ENCODE measurements at regions not wholly inside any gene's neighbourhood (a gene's known extent, or its start where the extent isn't known, plus 50 kb on each side); places are given as distances from the start of the nearest gene placed in this dataset.

- Histone ChIP-seq H3K27me3 (ENCODE audit: low read depth) (no peaks in the 10 kb centered on the region), H3K9me3 (no peaks in the 10 kb centered on the region), H3K4me3 (no peak overlapping the region), H3K4me1 (peaks cover 5% of the 10 kb centered on the region; the same call in 1 of the 2 replicates), H3K36me3 (replicated peaks) (peaks cover 5% of the 10 kb centered on the region)
- DNase-seq (ENCODE audit: low spot score in 2 of 2) = no peak
- in situ Hi-C loops (cut with MboI; ENCODE audit: low sequenced_read_pairs) = no loop called here
Measured at GRCh38 chr3:72441284-72441994, 406.8 kb downstream of the SHQ1 start.

GRCh38 chr3:72440491-72440890 is 407.8 kb downstream of the SHQ1 start:
- peaks cover 5% of the 10 kb centered on the region for H3K36me3 ChIP-seq (replicated peaks)
- in situ Hi-C loops (cut with MboI; ENCODE audit: low sequenced_read_pairs) = no loop called here

GRCh38 chr3:72439321-72440183 is 408.7 kb downstream of the SHQ1 start:
- no peaks in the 10 kb centered on the region for H3K27me3 ChIP-seq (ENCODE audit: low read depth)
- peaks cover 5% of the 10 kb centered on the region for H3K36me3 ChIP-seq (replicated peaks)
- no peak for DNase-seq (ENCODE audit: low spot score in 2 of 2)
- H3K4me3 ChIP-seq = no peak overlapping the region
- in situ Hi-C loops (cut with MboI; ENCODE audit: low sequenced_read_pairs) = no loop called here
- no peaks in the 10 kb centered on the region for H3K9me3 ChIP-seq
- no peaks in the 10 kb centered on the region; the same call in 1 of the 2 replicates for H3K4me1 ChIP-seq

More at GRCh38 chr3:72440491-72440890, 407.8 kb downstream of the SHQ1 start:
- no peak for DNase-seq (ENCODE audit: low spot score in 2 of 2)
- H3K9me3 ChIP-seq = no peaks in the 10 kb centered on the region
- H3K4me1 ChIP-seq = peaks cover 3% of the 10 kb centered on the region; the same call in 1 of the 2 replicates
- no peaks in the 10 kb centered on the region for H3K27me3 ChIP-seq (ENCODE audit: low read depth)
- H3K4me3 ChIP-seq = no peak overlapping the region

GRCh38 chr3:72437661-72438406 is 410.4 kb downstream of the SHQ1 start:
- no peak overlapping the region for H3K4me3 ChIP-seq
- in situ Hi-C loops (cut with MboI; ENCODE audit: low sequenced_read_pairs) = no loop called here
- no peak for DNase-seq (ENCODE audit: low spot score in 2 of 2)
- no peaks in the 10 kb centered on the region for H3K9me3 ChIP-seq
- H3K4me1 ChIP-seq = no peaks in the 10 kb centered on the region
- H3K27me3 ChIP-seq (ENCODE audit: low read depth) = no peaks in the 10 kb centered on the region
- peaks cover 5% of the 10 kb centered on the region for H3K36me3 ChIP-seq (replicated peaks)

DNA sequence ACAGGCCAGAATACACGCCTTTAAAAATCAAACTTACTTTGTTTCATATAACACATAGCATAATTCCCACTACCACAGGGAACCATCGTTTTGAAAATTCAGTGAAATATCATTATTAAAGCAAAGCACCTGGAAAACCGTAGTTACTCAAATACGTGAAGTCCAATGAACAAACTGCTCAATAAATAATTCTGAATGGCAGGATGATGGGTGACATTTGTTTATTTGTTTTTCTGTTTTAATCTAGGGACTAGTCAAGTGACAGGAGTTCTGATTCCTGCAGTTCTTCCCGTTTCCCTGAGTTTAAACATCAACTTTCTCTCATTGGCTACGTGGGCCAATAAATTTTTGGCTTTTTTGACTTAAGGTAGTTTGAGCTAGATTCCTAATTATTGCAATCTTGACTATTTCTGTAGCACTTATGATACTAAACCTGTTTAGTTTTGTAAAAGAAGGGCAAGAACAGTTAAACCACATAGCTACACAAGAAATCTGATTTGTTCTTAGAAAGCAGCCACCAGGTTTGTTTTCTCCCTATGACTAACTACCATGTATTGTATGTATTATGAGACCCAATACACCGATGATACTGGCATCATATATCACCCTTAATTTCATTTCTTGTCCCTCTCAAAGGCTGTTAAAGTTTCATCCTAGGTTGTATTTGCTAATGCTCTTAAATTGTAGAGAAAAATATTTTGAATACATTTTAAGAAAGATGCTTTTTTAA is 411.2 kb downstream of the SHQ1 start:
- Histone ChIP-seq H3K27me3 (ENCODE audit: low read depth) (no peaks in the 10 kb centered on the region), H3K4me1 (no peaks in the 10 kb centered on the region), H3K36me3 (replicated peaks) (peaks cover 5% of the 10 kb centered on the region), H3K9me3 (no peaks in the 10 kb centered on the region), H3K4me3 (no peak overlapping the region)
- DNase-seq (ENCODE audit: low spot score in 2 of 2) = no peak
- in situ Hi-C loops (cut with MboI; ENCODE audit: low sequenced_read_pairs) = no loop called here

DNA sequence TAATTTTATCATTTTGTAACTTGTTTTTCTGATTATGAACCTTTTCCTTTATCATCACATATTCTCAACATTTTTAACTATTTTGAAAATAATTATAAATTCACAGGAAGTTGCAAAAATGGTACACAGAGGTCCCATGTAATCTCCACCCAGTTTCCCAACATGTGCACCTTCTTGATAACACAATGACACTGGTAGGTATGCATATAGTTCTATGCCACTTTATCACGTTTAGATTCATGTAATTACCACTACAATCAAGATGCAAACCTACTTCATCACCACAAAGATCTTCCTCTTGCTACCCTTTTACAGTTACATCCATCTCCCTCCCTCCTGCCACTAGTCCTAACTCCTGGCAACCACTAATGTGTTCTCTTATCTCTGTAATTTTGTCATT is 413.9 kb downstream of the SHQ1 start:
- no peak for DNase-seq (ENCODE audit: low spot score in 2 of 2)
- Histone ChIP-seq H3K4me3 (no peak overlapping the region), H3K9me3 (no peaks in the 10 kb centered on the region), H3K4me1 (no peaks in the 10 kb centered on the region), H3K27me3 (ENCODE audit: low read depth) (no peaks in the 10 kb centered on the region), H3K36me3 (replicated peaks) (peaks cover 5% of the 10 kb centered on the region)
- in situ Hi-C loops (cut with MboI; ENCODE audit: low sequenced_read_pairs) = no loop called here

DNA sequence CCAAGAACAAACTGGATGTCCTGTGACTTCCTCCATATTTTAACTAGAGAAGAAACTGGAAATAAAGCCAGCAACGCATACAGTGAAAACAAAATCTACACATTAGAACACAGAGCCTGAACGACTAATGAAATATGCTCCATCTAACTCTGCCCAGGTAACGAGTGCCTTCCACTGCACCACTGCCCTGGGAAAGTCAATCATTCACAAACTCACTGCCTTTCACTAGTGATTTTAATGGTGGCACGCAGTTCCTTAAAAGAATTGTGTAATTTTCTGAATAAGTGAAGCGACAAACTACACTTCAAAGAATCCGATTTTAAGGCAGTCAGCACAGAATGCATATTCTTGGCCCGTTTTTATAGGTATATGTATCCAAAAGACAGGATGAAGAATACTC is 416.0 kb downstream of the SHQ1 start:
- Histone ChIP-seq H3K4me1 (no peaks in the 10 kb centered on the region), H3K9me3 (no peaks in the 10 kb centered on the region), H3K27me3 (ENCODE audit: low read depth) (no peaks in the 10 kb centered on the region), H3K36me3 (replicated peaks) (no peaks in the 10 kb centered on the region; the same call in none of the 2 replicates), H3K4me3 (no peak overlapping the region)
- in situ Hi-C loops (cut with MboI; ENCODE audit: low sequenced_read_pairs) = no loop called here
- no peak for DNase-seq (ENCODE audit: low spot score in 2 of 2)

DNA sequence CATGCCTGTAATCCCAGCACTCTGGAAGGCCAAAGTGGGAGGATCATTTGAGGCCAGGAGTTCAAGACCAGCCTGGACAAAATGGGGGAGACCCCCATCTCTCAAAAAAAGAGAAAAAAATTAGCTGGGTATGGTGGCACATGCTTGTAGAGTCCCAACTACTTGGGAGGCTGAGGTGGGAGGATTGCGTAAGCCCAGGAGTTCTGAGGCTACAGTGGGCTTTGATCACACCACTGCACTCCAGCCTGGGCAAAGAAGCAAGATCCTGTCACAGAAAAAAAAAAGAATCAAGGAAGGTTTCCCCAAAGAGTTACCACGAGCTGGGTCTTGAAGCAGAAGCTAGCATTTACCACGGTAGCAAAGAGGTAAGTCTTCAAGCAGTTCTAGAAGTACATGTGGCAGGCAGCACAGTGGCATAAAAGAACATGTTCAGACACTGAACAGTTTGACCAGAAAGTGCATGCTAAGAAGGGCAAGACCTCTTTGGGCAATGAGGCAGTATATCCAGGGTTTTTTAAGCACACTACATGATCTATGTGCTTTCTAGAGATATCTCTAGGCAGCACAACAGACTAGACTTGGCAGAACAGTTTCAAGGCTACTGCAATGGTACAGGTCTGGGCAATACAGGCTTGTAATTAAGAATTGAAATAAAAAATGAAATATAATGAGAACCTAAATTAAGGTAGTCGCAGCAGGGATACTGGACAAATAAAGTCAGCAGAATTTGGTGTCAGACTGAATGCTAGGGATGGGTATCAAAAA is 418.5 kb downstream of the SHQ1 start:
- Histone ChIP-seq H3K4me1 (no peaks in the 10 kb centered on the region; the same call in 1 of the 2 replicates), H3K4me3 (no peak overlapping the region), H3K27me3 (ENCODE audit: low read depth) (no peaks in the 10 kb centered on the region), H3K36me3 (replicated peaks) (no peaks in the 10 kb centered on the region; the same call in 1 of the 2 replicates), H3K9me3 (no peaks in the 10 kb centered on the region)
- no peak for DNase-seq (ENCODE audit: low spot score in 2 of 2)
- in situ Hi-C loops (cut with MboI; ENCODE audit: low sequenced_read_pairs) = no loop called here

DNA sequence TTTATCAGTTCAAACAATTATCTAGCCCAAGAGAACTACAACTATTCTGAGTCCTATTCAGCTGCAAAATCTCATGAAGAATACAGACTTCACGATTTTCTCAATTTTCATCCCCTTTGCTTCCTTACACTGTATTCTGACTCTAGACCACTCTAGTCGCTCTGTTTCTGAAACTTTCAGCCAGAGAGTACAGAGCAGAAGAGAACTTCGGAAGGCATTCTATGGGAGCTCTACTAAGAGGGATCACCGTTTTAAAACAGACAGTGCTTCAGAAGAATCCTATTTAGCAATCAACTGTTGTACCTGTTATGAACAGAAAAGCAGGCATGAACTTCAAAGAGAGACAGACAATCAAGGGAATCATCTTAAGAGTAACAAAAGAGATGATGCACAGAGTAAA is 419.4 kb downstream of the SHQ1 start:
- H3K27me3 ChIP-seq (ENCODE audit: low read depth) = no peaks in the 10 kb centered on the region
- H3K4me1 ChIP-seq = no peaks in the 10 kb centered on the region; the same call in 1 of the 2 replicates
- in situ Hi-C loops (cut with MboI; ENCODE audit: low sequenced_read_pairs) = no loop called here
- no peak overlapping the region for H3K4me3 ChIP-seq
- DNase-seq (ENCODE audit: low spot score in 2 of 2) = no peak
- no peaks in the 10 kb centered on the region for H3K9me3 ChIP-seq
- H3K36me3 ChIP-seq (replicated peaks) = no peaks in the 10 kb centered on the region; the same call in 1 of the 2 replicates

DNA sequence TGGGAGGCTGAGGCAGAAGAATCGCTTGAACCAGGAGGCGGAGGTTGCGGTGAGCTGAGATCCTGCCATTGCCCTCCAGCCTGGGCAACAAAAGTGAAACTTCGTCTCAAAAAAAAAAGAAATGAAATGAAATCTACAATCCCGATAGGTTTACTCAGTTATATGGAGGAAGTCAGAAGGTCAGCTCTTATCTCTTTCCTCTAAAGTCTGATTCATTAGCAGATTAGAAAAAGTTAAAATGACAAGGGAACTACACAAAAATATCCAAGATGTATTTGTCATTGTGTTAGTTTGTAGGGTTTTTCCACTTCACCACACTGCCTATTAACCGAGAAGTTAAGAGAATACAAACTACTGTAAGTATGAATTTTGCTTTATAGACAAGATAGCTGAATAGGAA is 420.6 kb downstream of the SHQ1 start:
- in situ Hi-C loops (cut with MboI; ENCODE audit: low sequenced_read_pairs) = no loop called here
- Histone ChIP-seq H3K27me3 (ENCODE audit: low read depth) (no peaks in the 10 kb centered on the region), H3K4me3 (no peak overlapping the region), H3K36me3 (replicated peaks) (no peaks in the 10 kb centered on the region; the same call in 1 of the 2 replicates), H3K4me1 (no peaks in the 10 kb centered on the region; the same call in 1 of the 2 replicates), H3K9me3 (no peaks in the 10 kb centered on the region)
- DNase-seq (ENCODE audit: low spot score in 2 of 2) = no peak

DNA sequence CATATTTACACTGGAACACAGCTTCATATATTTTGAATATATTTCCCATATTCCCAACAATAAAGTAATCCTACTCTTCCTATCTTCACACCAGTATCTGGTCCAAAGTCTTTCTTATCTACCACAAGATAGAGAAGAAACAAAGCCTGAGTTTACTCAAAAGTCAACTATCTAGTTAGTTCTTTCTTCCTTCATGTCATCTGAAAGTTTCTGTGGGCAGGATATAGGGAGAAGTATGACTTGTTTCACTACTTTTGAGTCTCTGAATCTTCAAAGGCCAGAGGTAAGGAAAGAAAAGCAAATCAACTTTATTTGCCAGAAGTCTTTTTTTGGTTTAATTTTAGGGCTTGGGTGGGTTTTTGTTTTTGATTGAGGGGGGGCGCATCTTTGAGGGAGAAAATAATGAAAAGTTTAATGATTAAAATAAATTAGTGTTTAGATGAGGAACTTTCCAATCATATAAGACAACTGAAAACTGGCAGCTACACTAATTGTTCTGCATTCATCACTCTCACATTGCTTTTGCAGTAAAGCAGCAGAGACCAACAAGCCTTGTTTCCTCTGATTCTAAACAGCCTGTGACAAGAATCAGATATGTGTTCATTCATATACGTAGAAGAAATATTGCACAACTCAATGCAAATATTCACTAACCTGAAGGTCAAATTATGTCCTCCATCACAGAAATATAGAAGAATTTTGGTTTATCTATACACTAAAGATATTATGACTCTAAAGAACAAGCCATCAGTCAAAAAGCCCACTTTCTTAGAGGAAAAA is 421.4 kb downstream of the SHQ1 start:
- Histone ChIP-seq H3K4me3 (no peak overlapping the region), H3K9me3 (no peaks in the 10 kb centered on the region), H3K4me1 (no peaks in the 10 kb centered on the region; the same call in 1 of the 2 replicates), H3K27me3 (ENCODE audit: low read depth) (no peaks in the 10 kb centered on the region), H3K36me3 (replicated peaks) (no peaks in the 10 kb centered on the region; the same call in 1 of the 2 replicates)
- DNase-seq (ENCODE audit: low spot score in 2 of 2) = no peak
- in situ Hi-C loops (cut with MboI; ENCODE audit: low sequenced_read_pairs) = no loop called here

DNA sequence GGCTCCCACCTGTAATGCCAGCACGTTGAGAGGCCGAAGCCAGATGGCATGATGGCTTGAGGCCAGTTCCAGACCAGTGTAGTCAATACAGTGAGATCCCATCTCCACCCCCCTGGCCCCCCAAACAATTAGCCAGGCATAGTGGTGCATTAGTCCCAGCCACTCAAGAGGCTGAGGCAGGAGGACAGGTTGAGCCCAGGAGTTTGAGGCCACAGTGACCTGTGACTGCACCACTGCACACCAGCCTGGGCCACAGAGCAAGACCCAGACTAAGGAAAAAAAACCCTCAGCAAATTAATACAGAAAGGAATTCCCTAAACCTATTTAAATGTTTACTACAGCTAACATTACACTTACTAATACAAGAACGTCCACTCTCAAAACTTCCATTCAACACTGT is 424.6 kb downstream of the SHQ1 start:
- no peaks in the 10 kb centered on the region for H3K36me3 ChIP-seq (replicated peaks)
- H3K4me3 ChIP-seq = no peak overlapping the region
- H3K27me3 ChIP-seq (ENCODE audit: low read depth) = no peaks in the 10 kb centered on the region
- no peaks in the 10 kb centered on the region for H3K9me3 ChIP-seq
- no peaks in the 10 kb centered on the region; the same call in 1 of the 2 replicates for H3K4me1 ChIP-seq
- in situ Hi-C loops (cut with MboI; ENCODE audit: low sequenced_read_pairs) = no loop called here
- DNase-seq (ENCODE audit: low spot score in 2 of 2) = no peak
